T-cell (primary cell): ENCODE measurements at regions not wholly inside any gene's neighbourhood (a gene's known extent, or its start where the extent isn't known, plus 50 kb on each side); places are given as distances from the start of the nearest gene placed in this dataset.

ENCODE experiments used
- ATAC-seq, 4 experiments: fragments of 200-7000 bp in 3 of 4; fragments of 150-1000 bp in 1 of 4; cut with Tn5 transposase; replicated peaks in 1 of 4; 1 replicate in 3 of 4; 2 replicates in 1 of 4; pipeline ENCODE4 v1.10.0; 2021; ENCODE audit warnings: moderate library complexity in 3 of 4, mild to moderate bottlenecking in 2 of 4, moderate number of reproducible peaks in 1 of 4
- CTCF ChIA-PET, 2 donors: fragments of 300-600 bp; sonication (Branson Sonifier 250); formaldehyde crosslinking; loops; one replicate each; lab custom pipeline; 2022; ENCODE audit warnings: antibody characterized with exemption in 2 of 2; lab: Charles Lee
- POLR2A ChIA-PET, 2 donors: fragments of 300-600 bp; sonication (Branson Sonifier 250); formaldehyde crosslinking; loops; one replicate each; lab custom pipeline; 2022; ENCODE audit warnings: antibody characterized with exemption in 2 of 2; lab: Charles Lee
- DNase-seq, 35 experiments: peaks; one replicate each; pipeline versions ENCODE4 v3.0.0 to v3.0.0-alpha.2; 2013 to 2023
- H3K27ac ChIP-seq: one replicate; pipeline ENCODE4 v1.5.1; 2013; ENCODE audit warnings: low read length
- H3K27me3 ChIP-seq, 2 experiments: replicated peaks in 1 of 2; 1 replicate in 1 of 2; 2 replicates in 1 of 2; pipeline versions ENCODE4 v1.6.1 to v1.7.0; 2013; ENCODE audit warnings: low read length in 1 of 2, mixed read lengths in 1 of 2; ENCODE audit not compliant: control insufficient read depth in 2 of 2, insufficient read depth in 2 of 2; ENCODE audit errors: extremely low read depth in 1 of 2
- H3K36me3 ChIP-seq, 2 donors: 1 replicate in 1 of 2; 2 replicates in 1 of 2; pipeline versions ENCODE4 v1.6.1 to v1.7.0; 2013; ENCODE audit warnings: low read length in 1 of 2; ENCODE audit not compliant: control insufficient read depth in 2 of 2, insufficient read depth in 1 of 2; ENCODE audit errors: extremely low read depth in 1 of 2
- H3K4me1 ChIP-seq, 2 experiments: 1 replicate in 1 of 2; 2 replicates in 1 of 2; pipeline versions ENCODE4 v1.6.1 to v1.7.0; 2013; ENCODE audit warnings: low read length in 2 of 2, mixed read lengths in 1 of 2; ENCODE audit not compliant: insufficient read depth in 2 of 2, control insufficient read depth in 1 of 2; ENCODE audit errors: extremely low read depth in 1 of 2
- H3K4me3 ChIP-seq, 2 donors: 1 replicate in 1 of 2; 2 replicates in 1 of 2; pipeline versions ENCODE4 v1.5.1 to v1.7.0; 2013; ENCODE audit warnings: mild to moderate bottlenecking in 2 of 2, low read length in 1 of 2, moderate library complexity in 1 of 2; ENCODE audit not compliant: control insufficient read depth in 1 of 2; ENCODE audit errors: extremely low read depth in 1 of 2
- H3K9me3 ChIP-seq: 2 replicates; pipeline ENCODE4 v1.7.0; 2013
- H3K27ac Mint-ChIP-seq, 2 donors: one replicate each; pipeline ENCODE4 v1.8.0; 2020 to 2021; ENCODE audit warnings: mild to moderate bottlenecking in 2 of 2, mixed read lengths in 2 of 2
- H3K27me3 Mint-ChIP-seq, 2 donors: one replicate each; pipeline ENCODE4 v1.8.0; 2021 to 2022; ENCODE audit warnings: mixed read lengths in 2 of 2
- H3K36me3 Mint-ChIP-seq: one replicate; pipeline ENCODE4 v1.8.0; 2021; ENCODE audit warnings: mixed read lengths
- H3K4me1 Mint-ChIP-seq, 3 donors: one replicate each; pipeline ENCODE4 v1.8.0; 2020 to 2022; ENCODE audit warnings: mixed read lengths in 3 of 3, mild to moderate bottlenecking in 1 of 3
- H3K4me3 Mint-ChIP-seq, 3 donors: one replicate each; pipeline ENCODE4 v1.8.0; 2020 to 2022; ENCODE audit warnings: mild to moderate bottlenecking in 3 of 3, mixed read lengths in 3 of 3, moderate library complexity in 3 of 3
- H3K9me3 Mint-ChIP-seq, 3 donors: one replicate each; pipeline ENCODE4 v1.8.0; 2020 to 2022; ENCODE audit warnings: mixed read lengths in 3 of 3
- WGBS: methylation state at CpG from one replicate; pipeline ENCODE4 v1.1.5; 2013; ENCODE audit warnings: missing lambda C conversion rate; ENCODE audit not compliant: insufficient coverage; 5-methylcytosine and 5-hydroxymethylcytosine counted together

- H3K36me3 Mint-ChIP-seq, result no peaks in the 10 kb centered on the region
- Histone ChIP-seq H3K36me3 (no peaks in the 10 kb centered on the region), H3K9me3 (no peaks in the 10 kb centered on the region), H3K27me3 (no peaks in the 10 kb centered on the region), H3K4me3 (no peak overlapping the region), H3K27ac (no peak overlapping the region), H3K4me1 (no peaks in the 10 kb centered on the region)
- ATAC-seq (no peak), DNase-seq (no peak)
- no peak overlapping the region for H3K4me3 Mint-ChIP-seq
- CTCF ChIA-PET, result no interaction called here
- no peaks in the 10 kb centered on the region for H3K27me3 Mint-ChIP-seq
- no peaks in the 10 kb centered on the region for H3K4me1 Mint-ChIP-seq
- H3K27ac Mint-ChIP-seq, result no peak overlapping the region
- H3K9me3 Mint-ChIP-seq, result peaks cover 3 to 13% (median 6%) of the 10 kb centered on the region in 3 donors
- POLR2A ChIA-PET, result interaction anchor here in 1 of 2 donors (0.5 kb wide), 1 partner anchor 1563 kb away, joined by 4 read pairs; no protein-coding TSS in a partner anchor
These were observed 1183.0 kb upstream of the CDH18 start for GRCh38 chr5:21171038-21171437.

- ChIA-PET POLR2A (interaction anchor here in 1 of 2 donors (0.5 kb wide), 1 partner anchor 567 kb away, joined by 4 read pairs; no protein-coding TSS in a partner anchor), CTCF (no interaction called here)
- no peaks in the 10 kb centered on the region for H3K9me3 ChIP-seq
- H3K36me3 ChIP-seq, result no peaks in the 10 kb centered on the region
- DNase-seq, result no peak
- peaks cover 9 to 19% (median 13%) of the 10 kb centered on the region in 3 donors for H3K9me3 Mint-ChIP-seq
- no peaks in the 10 kb centered on the region for H3K27me3 Mint-ChIP-seq
- no peaks in the 10 kb centered on the region for H3K4me1 ChIP-seq
- H3K4me3 Mint-ChIP-seq, result no peak overlapping the region
- H3K4me3 ChIP-seq, result no peak overlapping the region
- no peaks in the 10 kb centered on the region for H3K4me1 Mint-ChIP-seq
- H3K36me3 Mint-ChIP-seq, result no peaks in the 10 kb centered on the region
- H3K27ac Mint-ChIP-seq, result no peak overlapping the region
- ATAC-seq, result no peak
- H3K27ac ChIP-seq, result no peak overlapping the region
- H3K27me3 ChIP-seq, result no peaks in the 10 kb centered on the region
- no CpG with 5 or more reads among the region's 2 CpGs for WGBS
These were observed 1180.6 kb upstream of the CDH18 start for GRCh38 chr5:21168557-21168956.

GRCh38 chr5:21165344-21165743, 1177.3 kb upstream of the CDH18 start:
- 83% methylated on average over 1 of the region's 6 CpGs for WGBS
- ChIA-PET CTCF (no interaction called here), POLR2A (no interaction called here)
- no peaks in the 10 kb centered on the region for H3K27me3 ChIP-seq
- no peaks in the 10 kb centered on the region for H3K36me3 Mint-ChIP-seq
- no peak overlapping the region for H3K27ac ChIP-seq
- DNase-seq (no peak), ATAC-seq (no peak)
- no peaks in the 10 kb centered on the region for H3K27me3 Mint-ChIP-seq
- no peaks in the 10 kb centered on the region for H3K36me3 ChIP-seq
- H3K9me3 ChIP-seq, result no peaks in the 10 kb centered on the region
- no peaks in the 10 kb centered on the region for H3K4me1 Mint-ChIP-seq
- no peaks in the 10 kb centered on the region for H3K4me1 ChIP-seq
- no peak overlapping the region for H3K4me3 Mint-ChIP-seq
- H3K27ac Mint-ChIP-seq, result no peak overlapping the region
- no peak overlapping the region for H3K4me3 ChIP-seq
- H3K9me3 Mint-ChIP-seq, result peaks cover 14 to 24% (median 20%) of the 10 kb centered on the region in 3 donors

- Histone ChIP-seq H3K9me3 (no peaks in the 10 kb centered on the region), H3K27me3 (no peaks in the 10 kb centered on the region), H3K4me1 (no peaks in the 10 kb centered on the region), H3K36me3 (no peaks in the 10 kb centered on the region), H3K27ac (no peak overlapping the region), H3K4me3 (no peak overlapping the region)
- H3K4me3 Mint-ChIP-seq, result no peak overlapping the region
- peaks cover 15 to 25% (median 22%) of the 10 kb centered on the region in 3 donors for H3K9me3 Mint-ChIP-seq
- no peaks in the 10 kb centered on the region for H3K4me1 Mint-ChIP-seq
- H3K27me3 Mint-ChIP-seq, result no peaks in the 10 kb centered on the region
- ChIA-PET CTCF (no interaction called here), POLR2A (no interaction called here)
- DNase-seq (no peak), ATAC-seq (no peak)
- H3K36me3 Mint-ChIP-seq, result no peaks in the 10 kb centered on the region
- whole genome bisulfite sequencing, result no CpG with 5 or more reads among the region's 4 CpGs
- no peak overlapping the region for H3K27ac Mint-ChIP-seq
These were observed 1176.4 kb upstream of the CDH18 start for GRCh38 chr5:21164425-21164824.

- no peaks in the 10 kb centered on the region for H3K27me3 ChIP-seq
- no peaks in the 10 kb centered on the region for H3K9me3 ChIP-seq
- Mint-ChIP-seq H3K4me3 (no peak overlapping the region), H3K27me3 (no peaks in the 10 kb centered on the region), H3K9me3 (peaks cover 7 to 21% (median 11%) of the 10 kb centered on the region in 3 donors), H3K36me3 (no peaks in the 10 kb centered on the region), H3K4me1 (no peaks in the 10 kb centered on the region), H3K27ac (no peak overlapping the region)
- H3K36me3 ChIP-seq, result no peaks in the 10 kb centered on the region
- POLR2A ChIA-PET, result no interaction called here
- no peak overlapping the region for H3K27ac ChIP-seq
- DNase-seq (no peak), ATAC-seq (no peak)
- no peak overlapping the region for H3K4me3 ChIP-seq
- WGBS, result 30% methylated on average over 1 of the region's 3 CpGs
- CTCF ChIA-PET, result no interaction called here
- H3K4me1 ChIP-seq, result no peaks in the 10 kb centered on the region
These were observed 1171.6 kb upstream of the CDH18 start for GRCh38 chr5:21159510-21160059.

GRCh38 chr5:21154526-21154925, 1166.5 kb upstream of the CDH18 start:
- Mint-ChIP-seq H3K27me3 (no peaks in the 10 kb centered on the region), H3K4me3 (no peak overlapping the region), H3K4me1 (no peaks in the 10 kb centered on the region), H3K9me3 (peaks cover 0 to 14% (median 7%) of the 10 kb centered on the region in 3 donors), H3K27ac (no peak overlapping the region), H3K36me3 (no peaks in the 10 kb centered on the region)
- Histone ChIP-seq H3K4me1 (no peaks in the 10 kb centered on the region), H3K36me3 (no peaks in the 10 kb centered on the region), H3K27ac (no peak overlapping the region), H3K9me3 (peaks cover 2% of the 10 kb centered on the region), H3K27me3 (no peaks in the 10 kb centered on the region), H3K4me3 (no peak overlapping the region)
- no CpG with 5 or more reads among the region's 2 CpGs for WGBS
- ChIA-PET POLR2A (no interaction called here), CTCF (no interaction called here)
- DNase-seq (no peak), ATAC-seq (no peak)

GRCh38 chr5:21152611-21153010, 1164.6 kb upstream of the CDH18 start:
- Mint-ChIP-seq H3K4me1 (no peaks in the 10 kb centered on the region), H3K9me3 (peaks cover 0 to 19% (median 5%) of the 10 kb centered on the region in 3 donors), H3K27ac (no peak overlapping the region), H3K27me3 (no peaks in the 10 kb centered on the region), H3K36me3 (no peaks in the 10 kb centered on the region), H3K4me3 (no peak overlapping the region)
- Histone ChIP-seq H3K9me3 (peaks cover 2% of the 10 kb centered on the region), H3K4me1 (no peaks in the 10 kb centered on the region), H3K36me3 (no peaks in the 10 kb centered on the region), H3K27ac (no peak overlapping the region), H3K27me3 (no peaks in the 10 kb centered on the region), H3K4me3 (no peak overlapping the region)
- ATAC-seq (no peak), DNase-seq (no peak)
- ChIA-PET CTCF (no interaction called here), POLR2A (no interaction called here)
